WTC11 (cell line): ENCODE measurements at regions not wholly inside any gene's neighbourhood (a gene's known extent, or its start where the extent isn't known, plus 50 kb on each side); places are given as distances from the start of the nearest gene placed in this dataset.

Experiments
- ATAC-seq: fragments of 200-7000 bp; cut with Tn5 transposase; 2 replicates; pipeline ENCODE4 v1.10.0; 2021; ENCODE audit warnings: mild to moderate bottlenecking, moderate library complexity
- CTCF ChIA-PET: fragments of 300-600 bp; sonication (Branson Sonifier 250); formaldehyde crosslinking; loops from one replicate; lab custom pipeline; 2021; ENCODE audit warnings: antibody characterized with exemption; lab: Charles Lee
- POLR2A ChIA-PET: fragments of 350-600 bp; sonication (Branson Sonifier 250); formaldehyde crosslinking; loops from one replicate; lab custom pipeline; 2021; ENCODE audit warnings: antibody characterized with exemption; lab: Charles Lee
- DNase-seq: peaks from one replicate; pipeline ENCODE4 v3.0.0; 2021; ENCODE audit warnings: low spot score
- H3K27ac Mint-ChIP-seq: 2 replicates; pipeline ENCODE4 v1.8.0; 2021; ENCODE audit warnings: mixed read lengths
- H3K27me3 Mint-ChIP-seq: 2 replicates; pipeline ENCODE4 v1.8.0; 2021; ENCODE audit warnings: low read depth, mild to moderate bottlenecking, moderate library complexity, mixed read lengths
- H3K36me3 Mint-ChIP-seq: 2 replicates; pipeline ENCODE4 v1.8.0; 2021; ENCODE audit warnings: mixed read lengths
- H3K4me1 Mint-ChIP-seq: 2 replicates; pipeline ENCODE4 v1.8.0; 2022; ENCODE audit warnings: mixed read lengths
- H3K4me3 Mint-ChIP-seq: 2 replicates; pipeline ENCODE4 v1.8.0; 2021; ENCODE audit warnings: mild to moderate bottlenecking, moderate library complexity, mixed read lengths
- H3K9me3 Mint-ChIP-seq: 2 replicates; pipeline ENCODE4 v1.8.0; 2021; ENCODE audit warnings: mixed read lengths
- AR ChIP-seq: fragments of 250-450 bp; sonication (Bioruptor Pico); IDR thresholded peaks from 2 replicates; pipeline ENCODE4 v1.9.0; 2021; ENCODE audit warnings: mild to moderate bottlenecking
- ATF2 ChIP-seq: sonication (generic); formaldehyde crosslinking; IDR thresholded peaks from 2 replicates; pipeline ENCODE4 v1.8.1; 2022; ENCODE audit warnings: low read depth, missing genetic modification reagents, borderline replicate concordance
- ATF3 ChIP-seq: sonication (generic); formaldehyde crosslinking; conservative IDR thresholded peaks from 2 replicates; pipeline ENCODE4 v1.8.1; 2022; ENCODE audit warnings: mild to moderate bottlenecking, missing genetic modification reagents
- CDX4 ChIP-seq: fragments of 250-450 bp; sonication (Bioruptor Pico); IDR thresholded peaks from 2 replicates; pipeline ENCODE4 v1.9.0; 2021; ENCODE audit warnings: moderate library complexity, mild to moderate bottlenecking, inconsistent platforms, borderline replicate concordance
- CREM ChIP-seq: sonication (generic); formaldehyde crosslinking; IDR thresholded peaks from 2 replicates; pipeline ENCODE4 v1.8.1; 2022; ENCODE audit warnings: mild to moderate bottlenecking, missing genetic modification reagents, moderate library complexity
- E2F4 ChIP-seq: sonication (generic); formaldehyde crosslinking; IDR thresholded peaks from 2 replicates; pipeline ENCODE4 v1.8.1; 2022; ENCODE audit warnings: low read depth, mild to moderate bottlenecking, moderate library complexity, missing genetic modification reagents, borderline replicate concordance
- ELF4 ChIP-seq: sonication (generic); formaldehyde crosslinking; IDR thresholded peaks from 2 replicates; pipeline ENCODE4 v1.8.1; 2022; ENCODE audit warnings: low read depth, mild to moderate bottlenecking, moderate library complexity, missing genetic modification reagents
- ETV6 ChIP-seq: sonication (generic); formaldehyde crosslinking; IDR thresholded peaks from 2 replicates; pipeline ENCODE4 v1.8.1; 2022; ENCODE audit warnings: mild to moderate bottlenecking, missing genetic modification reagents
- GTF2I ChIP-seq: fragments of 250-450 bp; sonication (Bioruptor Pico); conservative IDR thresholded peaks from 2 replicates; pipeline ENCODE4 v1.4.0; 2021; ENCODE audit warnings: mild to moderate bottlenecking
- HMGA2 ChIP-seq: fragments of 250-450 bp; sonication (Bioruptor Pico); IDR thresholded peaks from 2 replicates; pipeline ENCODE4 v1.4.0; 2021; ENCODE audit warnings: mild to moderate bottlenecking, moderate library complexity
- MLX ChIP-seq: sonication (generic); formaldehyde crosslinking; IDR thresholded peaks from 2 replicates; pipeline ENCODE4 v1.8.1; 2023; ENCODE audit warnings: mild to moderate bottlenecking, missing genetic modification reagents, moderate library complexity
- NFATC4 ChIP-seq: fragments of 250-450 bp; sonication (Bioruptor Pico); IDR thresholded peaks from 2 replicates; pipeline ENCODE4 v1.9.0; 2021; ENCODE audit warnings: mild to moderate bottlenecking
- NFYB ChIP-seq: sonication (generic); formaldehyde crosslinking; conservative IDR thresholded peaks from 2 replicates; pipeline ENCODE4 v1.8.0; 2022; ENCODE audit warnings: low read depth, missing genetic modification reagents
- NR1H2 ChIP-seq: sonication (generic); formaldehyde crosslinking; IDR thresholded peaks from 2 replicates; pipeline ENCODE4 v1.9.0; 2021; ENCODE audit warnings: mild to moderate bottlenecking, moderate library complexity, missing genetic modification reagents
- NR2C2 ChIP-seq: sonication (generic); formaldehyde crosslinking; IDR thresholded peaks from 2 replicates; pipeline ENCODE4 v1.8.0; 2022; ENCODE audit warnings: mild to moderate bottlenecking, missing genetic modification reagents
- NR3C1 ChIP-seq: sonication (generic); formaldehyde crosslinking; conservative IDR thresholded peaks from 2 replicates; pipeline ENCODE4 v1.8.1; 2023; ENCODE audit warnings: low read depth, mild to moderate bottlenecking, missing genetic modification reagents
- PREB ChIP-seq: sonication (generic); formaldehyde crosslinking; IDR thresholded peaks from 2 replicates; pipeline ENCODE4 v1.8.1; 2022; ENCODE audit warnings: mild to moderate bottlenecking, missing genetic modification reagents, moderate library complexity, borderline replicate concordance
- SMAD3 ChIP-seq: sonication (generic); formaldehyde crosslinking; IDR thresholded peaks from 2 replicates; pipeline ENCODE4 v1.8.0; 2022; ENCODE audit warnings: missing genetic modification reagents, mild to moderate bottlenecking, borderline replicate concordance
- TEAD1 ChIP-seq: sonication (generic); formaldehyde crosslinking; IDR thresholded peaks from 2 replicates; pipeline ENCODE4 v1.8.0; 2022; ENCODE audit warnings: mild to moderate bottlenecking, missing genetic modification reagents
- ZBTB43 ChIP-seq: sonication (generic); formaldehyde crosslinking; IDR thresholded peaks from 2 replicates; pipeline ENCODE4 v1.8.1; 2023; ENCODE audit warnings: mild to moderate bottlenecking, missing genetic modification reagents
- ZNF219 ChIP-seq: sonication (generic); formaldehyde crosslinking; IDR thresholded peaks from 2 replicates; pipeline ENCODE4 v1.8.0; 2023; ENCODE audit warnings: missing genetic modification reagents, mild to moderate bottlenecking, borderline replicate concordance
- ZNF416 ChIP-seq: fragments of 250-450 bp; sonication (Bioruptor Pico); IDR thresholded peaks from 2 replicates; pipeline ENCODE4 v1.9.0; 2021; ENCODE audit warnings: mild to moderate bottlenecking, inconsistent platforms
- ZNF512 ChIP-seq: sonication (generic); formaldehyde crosslinking; IDR thresholded peaks from 2 replicates; pipeline ENCODE4 v1.8.1; 2022; ENCODE audit warnings: missing genetic modification reagents, borderline replicate concordance

- ChIA-PET POLR2A (no interaction called here), CTCF (interaction anchor here (4.2 kb wide), 1 partner anchor 11 kb away, joined by 17 read pairs; no protein-coding TSS in a partner anchor)
- peaks cover 7% of the 10 kb centered on the region for H3K27me3 Mint-ChIP-seq
- H3K9me3 Mint-ChIP-seq = peaks cover 20% of the 10 kb centered on the region
- H3K4me3 Mint-ChIP-seq = no peak overlapping the region
- no peak overlapping the region for H3K27ac Mint-ChIP-seq
- TF ChIP-seq ZNF416 (CRISPR knock-in tag) (no peak), NFATC4 (CRISPR knock-in tag) (no peak), AR (CRISPR knock-in tag) (no peak), ATF2 (no peak), NR3C1 (CRISPR knock-in tag) (no peak), CDX4 (CRISPR knock-in tag) (no peak), PREB (CRISPR knock-in tag) (no peak), NR1H2 (CRISPR knock-in tag) (no peak), ATF3 (no peak), ETV6 (no peak), NR2C2 (CRISPR knock-in tag) (no peak)
- H3K4me1 Mint-ChIP-seq = peaks cover 26% of the 10 kb centered on the region
- DNase-seq (no peak), ATAC-seq (no peak)
- peaks cover 6% of the 10 kb centered on the region for H3K36me3 Mint-ChIP-seq
Measured at GRCh38 chr9:93818237-93818636, 136.9 kb downstream of the BARX1 start.

- Mint-ChIP-seq H3K9me3 (0 out of 2 replicates have a peak, but pooled peaks cover 5% of the 10 kb centered on the region), H3K27ac (no peak overlapping the region), H3K4me3 (no peak overlapping the region), H3K4me1 (peaks cover 36% of the 10 kb centered on the region), H3K36me3 (no peaks in the 10 kb centered on the region), H3K27me3 (peaks cover 2% of the 10 kb centered on the region; the same call in 1 of the 2 replicates)
- DNase-seq = no peak
- ChIA-PET POLR2A (no interaction called here), CTCF (interaction anchor here (1.9 to 3.7 kb wide), 6 partner anchors 12 to 397 kb away, joined by 5 to 36 read pairs (median 15); no protein-coding TSS in a partner anchor)
- no peak for ATAC-seq
- TF ChIP-seq GTF2I (no peak), NR3C1 (CRISPR knock-in tag) (no peak), ZNF512 (no peak), TEAD1 (CRISPR knock-in tag) (no peak), ZBTB43 (no peak), CREM (CRISPR knock-in tag) (no peak), ELF4 (CRISPR knock-in tag) (no peak), E2F4 (no peak), ZNF219 (no peak), MLX (CRISPR knock-in tag) (no peak), NR1H2 (CRISPR knock-in tag) (no peak), SMAD3 (no peak), NFYB (no peak), HMGA2 (no peak)
Measured at GRCh38 chr9:93815677-93816076, 139.5 kb downstream of the BARX1 start.
